ENCODE measurements at regions not wholly inside any gene's neighbourhood (a gene's known extent, or its start where the extent isn't known, plus 50 kb on each side); places are given as distances from the start of the nearest gene placed in this dataset.

GRCh38 chr7:155996718-155997280 lies 184.5 kb upstream of the SHH start:
- Histone ChIP-seq H3K4me1 (ENCODE audit: control insufficient read depth, extremely low read depth, insufficient read depth, low read length) (no peaks in the 10 kb centered on the region), H3K27ac (ENCODE audit: insufficient read depth, low read depth, low read length) (no peak overlapping the region), H3K4me2 (ENCODE audit: insufficient read depth, low read length) (no peak overlapping the region), H3K27me3 (ENCODE audit: control insufficient read depth in 2 of 2, insufficient read depth in 2 of 2, low read length in 2 of 2) (no peaks in the 10 kb centered on the region), H3K9ac (replicated peaks; ENCODE audit: extremely low read depth, insufficient read depth, low read length) (no peak overlapping the region), H4K20me1 (replicated peaks; ENCODE audit: control insufficient read depth, extremely low read depth, insufficient read depth, low read length) (no peaks in the 10 kb centered on the region), H3K9me1 (replicated peaks; ENCODE audit: control insufficient read depth, extremely low read depth, insufficient read depth, low read length) (no peaks in the 10 kb centered on the region), H3K36me3 (ENCODE audit: control insufficient read depth in 2 of 2, extremely low read depth in 1 of 2, insufficient read depth in 2 of 2, low read length in 2 of 2) (no peaks in the 10 kb centered on the region), H3K79me2 (ENCODE audit: control insufficient read depth, insufficient read depth, low read length) (no peaks in the 10 kb centered on the region), H3K4me3 (replicated peaks in 1 of 3; ENCODE audit: insufficient read depth in 1 of 3, low read depth in 1 of 3, low read length in 3 of 3) (no peak overlapping the region), H2AFZ (ENCODE audit: low read depth, low read length) (no peak overlapping the region), H3K9me3 (replicated peaks; ENCODE audit: control insufficient read depth, insufficient read depth, low read length) (no peaks in the 10 kb centered on the region)
- TF ChIP-seq MYC (IDR thresholded peaks at IDR 0.05; ENCODE audit: low read depth, low read length) (no peak), POLR2AphosphoS5 (IDR thresholded peaks at IDR 0.05; ENCODE audit: insufficient read depth, low read depth, low read length) (no peak), POLR2A (IDR thresholded peaks at IDR 0.05; ENCODE audit: low read depth, low read length) (no peak), JUN (IDR thresholded peaks at IDR 0.05; ENCODE audit: borderline replicate concordance, insufficient read depth, insufficient read length, low read depth) (no peak), CTCF (IDR thresholded peaks at IDR 0.05; ENCODE audit: extremely low read depth in 1 of 2, insufficient read depth in 1 of 2, low read depth in 1 of 2, low read length in 2 of 2) (no peak), EZH2 (IDR thresholded peaks at IDR 0.05; ENCODE audit: borderline replicate concordance, low read depth, low read length, severe bottlenecking) (no peak), FOS (IDR thresholded peaks at IDR 0.05; ENCODE audit: borderline replicate concordance, insufficient read depth, low read length) (no peak), GATA2 (IDR thresholded peaks at IDR 0.05; ENCODE audit: insufficient read depth, insufficient read length, low read depth, low read length) (no peak)
- TF ChIP-seq, protein P1, sequence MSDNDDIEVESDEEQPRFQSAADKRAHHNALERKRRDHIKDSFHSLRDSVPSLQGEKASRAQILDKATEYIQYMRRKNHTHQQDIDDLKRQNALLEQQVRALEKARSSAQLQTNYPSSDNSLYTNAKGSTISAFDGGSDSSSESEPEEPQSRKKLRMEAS (IDR thresholded peaks at IDR 0.05; ENCODE audit: insufficient read depth, insufficient read length), result no peak
- intact Hi-C loops (cut with micrococcal nuclease), result no loop called here
- ChIA-PET CTCF (interaction anchor here (1.7 kb wide), 1 partner anchor 20 kb away, joined by 4 read pairs; no protein-coding TSS in a partner anchor), POLR2A (no interaction called here)
- dilution Hi-C loops (cut with MboI; ENCODE audit: extremely low pct_ligation_motif_present, low sequenced_read_pairs), result no loop called here
- no TSS peak for BruUV-seq (replicated peaks)
- FAIRE-seq, result no peak
- DNase-seq (ENCODE audit: low read depth, low spot score), result no peak
